Neural cell (in vitro differentiated cells): ENCODE measurements at regions not wholly inside any gene's neighbourhood (a gene's known extent, or its start where the extent isn't known, plus 50 kb on each side); places are given as distances from the start of the nearest gene placed in this dataset.

Source experiments
- H2AFZ ChIP-seq: fragments of 200-600, 300-800 bp; sonication (generic), shearing (Covaris generic); 2 replicates; pipeline ENCODE4 v1.6.0; 2014; ENCODE audit warnings: low read depth, mild to moderate bottlenecking, antibody characterized with exemption, low read length, moderate library complexity
- H3F3A ChIP-seq: fragments of 200-600 bp; shearing (Covaris generic); 2 replicates; pipeline ENCODE4 v1.6.1; 2016; ENCODE audit warnings: mild to moderate bottlenecking, moderate library complexity, mixed read lengths, antibody characterized with exemption, low read length; ENCODE audit not compliant: insufficient read depth, poor library complexity, severe bottlenecking
- H3K27ac ChIP-seq: fragments of 200-600, 300-800 bp; sonication (generic), shearing (Covaris generic); 2 replicates; pipeline ENCODE4 v1.5.1; 2014; ENCODE audit warnings: mild to moderate bottlenecking, low read length, moderate library complexity
- H3K27me3 ChIP-seq: fragments of 300-800, 200-600 bp; sonication (generic), shearing (Covaris generic); 2 replicates; pipeline ENCODE4 v1.6.0; 2014; ENCODE audit warnings: mild to moderate bottlenecking, low read depth, low read length, moderate library complexity; ENCODE audit not compliant: insufficient read depth
- H3K36me3 ChIP-seq: fragments of 300-800, 200-600 bp; sonication (generic), shearing (Covaris generic); 2 replicates; pipeline ENCODE4 v1.5.1; 2014; ENCODE audit warnings: mild to moderate bottlenecking, antibody characterized with exemption, low read length, moderate library complexity; ENCODE audit not compliant: insufficient read depth
- H3K4me2 ChIP-seq: fragments of 300-800, 200-600 bp; sonication (generic), shearing (Covaris generic); 2 replicates; pipeline ENCODE4 v1.6.0; 2014; ENCODE audit warnings: mild to moderate bottlenecking, low read length
- H3K4me3 ChIP-seq: fragments of 300-800, 200-600 bp; sonication (generic), shearing (Covaris generic); 2 replicates; pipeline ENCODE4 v1.5.1; 2014; ENCODE audit warnings: mild to moderate bottlenecking, low read length, moderate library complexity
- H3K79me2 ChIP-seq: fragments of 200-600 bp; shearing (Covaris generic); replicated peaks from 2 replicates; pipeline ENCODE4 v1.6.0; 2014; ENCODE audit warnings: mild to moderate bottlenecking, low read length, moderate library complexity; ENCODE audit not compliant: insufficient read depth
- H3K9ac ChIP-seq: fragments of 300-800, 200-600 bp; sonication (generic), shearing (Covaris generic); 2 replicates; pipeline ENCODE4 v1.6.1; 2016; ENCODE audit warnings: mild to moderate bottlenecking, low read length, mixed read lengths
- H3K9me2 ChIP-seq: fragments of 200-600 bp; shearing (Covaris generic); 2 replicates; pipeline ENCODE4 v1.6.1; 2016; ENCODE audit warnings: mild to moderate bottlenecking, low read length, mixed read lengths; ENCODE audit not compliant: insufficient read depth
- H3K9me3 ChIP-seq: fragments of 200-600, 300-800 bp; sonication (generic), shearing (Covaris generic); 2 replicates; pipeline ENCODE4 v1.6.1; 2016; ENCODE audit warnings: mild to moderate bottlenecking, mixed run types, low read length, moderate library complexity, mixed read lengths
- H4K20me1 ChIP-seq: fragments of 200-600 bp; shearing (Covaris generic); 2 replicates; pipeline ENCODE4 v1.6.1; 2016; ENCODE audit warnings: mild to moderate bottlenecking, mixed run types; ENCODE audit not compliant: insufficient read depth
- EP300 ChIP-seq: fragments of 450-650 bp; conservative IDR thresholded peaks from 2 replicates; pipeline ENCODE4 v1.6.1; 2014; ENCODE audit warnings: antibody characterized with exemption, mild to moderate bottlenecking, moderate library complexity; ENCODE audit not compliant: poor library complexity, severe bottlenecking
- EZH2 ChIP-seq: fragments of 200-600, 300-800 bp; shearing (Covaris generic), sonication (generic); IDR thresholded peaks from 2 replicates; pipeline ENCODE4 v1.6.1; 2014; ENCODE audit warnings: antibody characterized with exemption, low read length, borderline replicate concordance, mild to moderate bottlenecking; ENCODE audit not compliant: insufficient read depth, poor library complexity, severe bottlenecking
- MXI1 ChIP-seq: fragments of 450-650 bp; conservative IDR thresholded peaks from 2 replicates; pipeline ENCODE4 v1.6.1; 2014; ENCODE audit warnings: antibody characterized with exemption, mild to moderate bottlenecking; ENCODE audit not compliant: poor library complexity, severe bottlenecking
- POLR2AphosphoS5 ChIP-seq: IDR thresholded peaks from 2 replicates; pipeline ENCODE4 v1.6.1; 2012
- RAD21 ChIP-seq: fragments of 450-650 bp; conservative IDR thresholded peaks from 2 replicates; pipeline ENCODE4 v1.6.1; 2014; ENCODE audit warnings: antibody characterized with exemption, mild to moderate bottlenecking, moderate library complexity
- SMC3 ChIP-seq: fragments of 450-650 bp; conservative IDR thresholded peaks from 2 replicates; pipeline ENCODE4 v1.6.1; 2014; ENCODE audit warnings: antibody characterized with exemption, mild to moderate bottlenecking, moderate library complexity; ENCODE audit not compliant: poor library complexity
- TAF1 ChIP-seq: IDR thresholded peaks from 2 replicates; pipeline ENCODE4 v1.6.1; 2012; ENCODE audit warnings: low read depth
- TF ChIP-seq, protein P1 (sequence below): IDR thresholded peaks from 2 replicates; pipeline ENCODE4 v1.6.1; 2012; ENCODE audit warnings: borderline replicate concordance
- TF ChIP-seq, protein P2 (sequence below): fragments of 450-650 bp; IDR thresholded peaks from 2 replicates; pipeline ENCODE4 v1.5.1; 2014; ENCODE audit warnings: antibody characterized with exemption, mild to moderate bottlenecking, moderate library complexity; ENCODE audit not compliant: poor library complexity, severe bottlenecking

DNA sequence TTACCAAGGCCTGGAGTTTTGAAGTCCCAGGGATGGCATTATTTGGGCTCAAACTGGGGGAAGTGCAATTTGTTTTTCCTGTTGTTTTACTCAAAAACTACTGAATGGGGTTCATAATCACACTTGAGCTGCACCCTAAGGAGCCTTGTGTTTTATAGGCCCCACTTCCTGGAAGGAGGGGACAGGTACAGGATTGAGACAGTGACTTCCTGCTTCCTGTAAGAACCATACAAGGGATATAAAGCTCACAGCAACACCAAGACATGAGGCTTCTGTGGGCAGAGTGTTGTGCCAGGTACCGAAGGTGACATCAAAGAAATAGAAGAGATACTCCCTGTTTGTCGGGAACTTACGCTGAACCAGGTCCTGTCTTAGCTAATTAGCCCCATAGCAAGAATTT, 70.4 kb upstream of the SKOR2 start:
- Histone ChIP-seq H3K9me3 (no peaks in the 10 kb centered on the region), H3K4me2 (no peak overlapping the region), H4K20me1 (no peaks in the 10 kb centered on the region), H3K9ac (no peak overlapping the region), H3K27ac (no peak overlapping the region), H3K9me2 (no peaks in the 10 kb centered on the region), H3K79me2 (no peaks in the 10 kb centered on the region), H3K36me3 (no peaks in the 10 kb centered on the region), H2AFZ (no peak overlapping the region), H3K27me3 (no peaks in the 10 kb centered on the region), H3F3A (no peaks in the 10 kb centered on the region), H3K4me3 (no peak overlapping the region)
- no peak for TF ChIP-seq SMC3
- TF ChIP-seq POLR2AphosphoS5 = no peak
- no peak for TF ChIP-seq RAD21

DNA sequence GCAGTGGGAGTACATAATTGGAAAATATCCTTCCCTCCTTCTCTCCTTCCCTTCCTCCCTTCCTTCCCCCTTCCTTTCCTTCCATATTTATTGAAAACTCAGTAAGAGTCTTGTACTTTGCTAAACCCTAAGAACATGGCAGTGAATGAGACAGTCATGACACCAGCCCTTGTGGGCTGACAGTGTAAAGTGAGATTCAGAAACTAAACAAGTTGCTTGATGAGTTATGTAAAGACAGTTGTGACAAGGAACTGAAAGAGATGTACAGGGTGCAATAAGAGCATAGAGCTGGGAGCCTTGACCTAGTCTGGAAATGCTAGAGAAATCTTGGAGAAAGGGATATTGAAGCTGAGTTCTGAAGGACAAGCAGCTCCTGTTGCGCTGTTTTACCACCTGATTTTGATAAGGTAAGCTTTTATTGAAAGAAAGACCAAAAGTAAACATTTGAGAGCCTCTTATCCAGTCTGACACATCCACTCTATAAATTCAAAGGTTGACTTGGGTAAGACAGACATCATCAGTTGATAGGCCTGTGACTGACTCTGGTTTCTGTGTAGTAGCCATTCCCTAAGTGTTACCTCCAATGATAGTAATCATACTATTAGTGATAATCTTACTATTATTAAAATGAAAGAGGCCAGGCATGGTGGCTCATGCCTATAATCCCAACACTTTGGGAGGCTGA, 66.5 kb upstream of the SKOR2 start:
- no peak overlapping the region for H2AFZ ChIP-seq
- no peaks in the 10 kb centered on the region for H3K36me3 ChIP-seq
- no peak overlapping the region for H3K4me2 ChIP-seq
- no peaks in the 10 kb centered on the region for H3F3A ChIP-seq
- no peak overlapping the region for H3K9ac ChIP-seq
- H3K9me2 ChIP-seq = no peaks in the 10 kb centered on the region
- no peaks in the 10 kb centered on the region for H4K20me1 ChIP-seq
- no peaks in the 10 kb centered on the region for H3K9me3 ChIP-seq
- TF ChIP-seq POLR2AphosphoS5 (no peak), RAD21 (no peak), SMC3 (no peak), TAF1 (no peak), EZH2 (no peak), MXI1 (no peak), EP300 (no peak)
- TF ChIP-seq, protein P1, sequence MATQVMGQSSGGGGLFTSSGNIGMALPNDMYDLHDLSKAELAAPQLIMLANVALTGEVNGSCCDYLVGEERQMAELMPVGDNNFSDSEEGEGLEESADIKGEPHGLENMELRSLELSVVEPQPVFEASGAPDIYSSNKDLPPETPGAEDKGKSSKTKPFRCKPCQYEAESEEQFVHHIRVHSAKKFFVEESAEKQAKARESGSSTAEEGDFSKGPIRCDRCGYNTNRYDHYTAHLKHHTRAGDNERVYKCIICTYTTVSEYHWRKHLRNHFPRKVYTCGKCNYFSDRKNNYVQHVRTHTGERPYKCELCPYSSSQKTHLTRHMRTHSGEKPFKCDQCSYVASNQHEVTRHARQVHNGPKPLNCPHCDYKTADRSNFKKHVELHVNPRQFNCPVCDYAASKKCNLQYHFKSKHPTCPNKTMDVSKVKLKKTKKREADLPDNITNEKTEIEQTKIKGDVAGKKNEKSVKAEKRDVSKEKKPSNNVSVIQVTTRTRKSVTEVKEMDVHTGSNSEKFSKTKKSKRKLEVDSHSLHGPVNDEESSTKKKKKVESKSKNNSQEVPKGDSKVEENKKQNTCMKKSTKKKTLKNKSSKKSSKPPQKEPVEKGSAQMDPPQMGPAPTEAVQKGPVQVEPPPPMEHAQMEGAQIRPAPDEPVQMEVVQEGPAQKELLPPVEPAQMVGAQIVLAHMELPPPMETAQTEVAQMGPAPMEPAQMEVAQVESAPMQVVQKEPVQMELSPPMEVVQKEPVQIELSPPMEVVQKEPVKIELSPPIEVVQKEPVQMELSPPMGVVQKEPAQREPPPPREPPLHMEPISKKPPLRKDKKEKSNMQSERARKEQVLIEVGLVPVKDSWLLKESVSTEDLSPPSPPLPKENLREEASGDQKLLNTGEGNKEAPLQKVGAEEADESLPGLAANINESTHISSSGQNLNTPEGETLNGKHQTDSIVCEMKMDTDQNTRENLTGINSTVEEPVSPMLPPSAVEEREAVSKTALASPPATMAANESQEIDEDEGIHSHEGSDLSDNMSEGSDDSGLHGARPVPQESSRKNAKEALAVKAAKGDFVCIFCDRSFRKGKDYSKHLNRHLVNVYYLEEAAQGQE = no peak
- TF ChIP-seq, protein P2, sequence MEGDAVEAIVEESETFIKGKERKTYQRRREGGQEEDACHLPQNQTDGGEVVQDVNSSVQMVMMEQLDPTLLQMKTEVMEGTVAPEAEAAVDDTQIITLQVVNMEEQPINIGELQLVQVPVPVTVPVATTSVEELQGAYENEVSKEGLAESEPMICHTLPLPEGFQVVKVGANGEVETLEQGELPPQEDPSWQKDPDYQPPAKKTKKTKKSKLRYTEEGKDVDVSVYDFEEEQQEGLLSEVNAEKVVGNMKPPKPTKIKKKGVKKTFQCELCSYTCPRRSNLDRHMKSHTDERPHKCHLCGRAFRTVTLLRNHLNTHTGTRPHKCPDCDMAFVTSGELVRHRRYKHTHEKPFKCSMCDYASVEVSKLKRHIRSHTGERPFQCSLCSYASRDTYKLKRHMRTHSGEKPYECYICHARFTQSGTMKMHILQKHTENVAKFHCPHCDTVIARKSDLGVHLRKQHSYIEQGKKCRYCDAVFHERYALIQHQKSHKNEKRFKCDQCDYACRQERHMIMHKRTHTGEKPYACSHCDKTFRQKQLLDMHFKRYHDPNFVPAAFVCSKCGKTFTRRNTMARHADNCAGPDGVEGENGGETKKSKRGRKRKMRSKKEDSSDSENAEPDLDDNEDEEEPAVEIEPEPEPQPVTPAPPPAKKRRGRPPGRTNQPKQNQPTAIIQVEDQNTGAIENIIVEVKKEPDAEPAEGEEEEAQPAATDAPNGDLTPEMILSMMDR = no peak
- H3K27ac ChIP-seq = no peak overlapping the region
- no peaks in the 10 kb centered on the region for H3K79me2 ChIP-seq
- H3K4me3 ChIP-seq = no peak overlapping the region
- no peaks in the 10 kb centered on the region for H3K27me3 ChIP-seq
